Thyroid gland (tissue), 4 donors: ENCODE measurements at regions not wholly inside any gene's neighbourhood (a gene's known extent, or its start where the extent isn't known, plus 50 kb on each side); places are given as distances from the start of the nearest gene placed in this dataset.

Experiments
- CTCF ChIP-seq, 6 experiments: fragments of 200-600 bp in 3 of 6; fragments of 450-650 bp in 3 of 6; sonication (generic) in 3 of 6; IDR thresholded peaks; one replicate each; pipeline ENCODE4 v1.5.1; 2016 to 2019; ENCODE audit warnings: antibody characterized with exemption in 6 of 6, mild to moderate bottlenecking in 2 of 6, inconsistent platforms in 1 of 6, moderate library complexity in 1 of 6
- POLR2A ChIP-seq, 2 donors: fragments of 450-650 bp; IDR thresholded peaks; one replicate each; pipeline ENCODE4 v1.6.1; 2017; ENCODE audit warnings: antibody characterized with exemption in 2 of 2, mild to moderate bottlenecking in 2 of 2, moderate library complexity in 1 of 2

- TF ChIP-seq POLR2A (IDR thresholded peaks at IDR 0.05) (no peak), CTCF (IDR thresholded peaks at IDR 0.05) (no peak)
These were observed 166.8 kb downstream of the KCTD15 start for GRCh38 chr19:33963514-33963913.
